Uterus (tissue), 3 donors: ENCODE measurements at regions not wholly inside any gene's neighbourhood (a gene's known extent, or its start where the extent isn't known, plus 50 kb on each side); places are given as distances from the start of the nearest gene placed in this dataset.

Experiments
- DNase-seq, 2 donors: peaks; one replicate each; pipeline ENCODE4 v3.0.0-alpha.2; 2019 to 2020
- H3K27ac ChIP-seq, 2 donors: fragments of 200-600 bp; sonication (generic); 1 replicate in 1 of 2; 2 replicates in 1 of 2; pipeline ENCODE4 v1.5.1; 2016 to 2018
- H3K27me3 ChIP-seq, 2 donors: fragments of 200-600 bp; sonication (generic); one replicate each; pipeline ENCODE4 v1.5.1; 2018 to 2019; ENCODE audit warnings: control low read depth in 1 of 2
- H3K36me3 ChIP-seq, 2 donors: fragments of 200-600 bp; sonication (generic); one replicate each; pipeline ENCODE4 v1.5.1; 2019; ENCODE audit warnings: control low read depth in 1 of 2
- H3K4me1 ChIP-seq, 2 donors: fragments of 200-600 bp; sonication (generic); one replicate each; pipeline ENCODE4 v1.5.1; 2018 to 2019; ENCODE audit warnings: control low read depth in 1 of 2
- H3K4me3 ChIP-seq, 2 donors: fragments of 200-600 bp; sonication (generic); 1 replicate in 1 of 2; 2 replicates in 1 of 2; pipeline ENCODE4 v1.5.1; 2018 to 2019; ENCODE audit warnings: mild to moderate bottlenecking in 1 of 2
- H3K9me3 ChIP-seq, 2 donors: fragments of 200-600 bp; sonication (generic); one replicate each; pipeline ENCODE4 v1.5.1; 2019; ENCODE audit warnings: control low read depth in 1 of 2
- POLR2A ChIP-seq, 2 donors: fragments of 450-650 bp; IDR thresholded peaks; one replicate each; pipeline ENCODE4 v1.6.1; 2016; ENCODE audit warnings: antibody characterized with exemption in 2 of 2, mild to moderate bottlenecking in 1 of 2, moderate library complexity in 1 of 2
- intact Hi-C: fragments of 100-400 bp; cut with DNase I; formaldehyde crosslinking; loops from one replicate; pipeline ENCODE4 v1.15.1; 2023; ENCODE audit warnings: low total_unique reads
- TF ChIP-seq, protein P1 (sequence below), 4 experiments: fragments of 200-600 bp in 2 of 4; fragments of 450-650 bp in 2 of 4; sonication (generic) in 2 of 4; IDR thresholded peaks; one replicate each; pipeline ENCODE4 v1.5.1; 2016 to 2019; ENCODE audit warnings: antibody characterized with exemption in 4 of 4, mild to moderate bottlenecking in 2 of 4, moderate library complexity in 1 of 4
- donor health status: DM: yes; HTN: yes; CAD: no.

DNA sequence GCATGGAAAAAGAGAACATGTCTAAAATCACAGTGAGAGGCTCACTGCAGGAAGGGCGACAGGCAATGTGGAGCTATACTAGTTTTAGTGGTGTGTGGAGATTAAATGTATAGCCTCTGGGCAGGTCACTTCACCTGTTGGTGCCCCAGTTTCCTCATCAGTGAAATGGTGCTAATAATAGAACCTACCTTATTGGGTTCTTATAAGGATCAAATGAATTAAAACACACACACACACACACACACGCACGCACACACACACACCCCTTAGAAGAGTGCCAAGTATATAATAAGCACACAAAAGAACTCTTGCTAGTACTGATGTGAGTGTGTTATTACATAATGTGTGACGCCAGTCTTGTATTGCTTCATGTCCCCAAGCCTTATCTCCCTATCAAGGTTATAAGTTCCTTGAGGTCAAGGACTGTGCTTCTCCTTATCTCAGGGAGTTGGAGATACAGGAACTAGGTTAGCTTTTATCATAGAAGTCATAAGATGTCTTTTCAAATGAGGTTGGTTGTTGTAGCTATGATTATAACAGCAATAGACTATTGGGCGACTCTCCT is 98.0 kb upstream of the CXCR4 start:
- H3K36me3 ChIP-seq, result no peaks in the 10 kb centered on the region
- H3K4me3 ChIP-seq, result no peak overlapping the region
- DNase-seq, result no peak
- TF ChIP-seq POLR2A (IDR thresholded peaks at IDR 0.05), result no peak
- TF ChIP-seq, protein P1, sequence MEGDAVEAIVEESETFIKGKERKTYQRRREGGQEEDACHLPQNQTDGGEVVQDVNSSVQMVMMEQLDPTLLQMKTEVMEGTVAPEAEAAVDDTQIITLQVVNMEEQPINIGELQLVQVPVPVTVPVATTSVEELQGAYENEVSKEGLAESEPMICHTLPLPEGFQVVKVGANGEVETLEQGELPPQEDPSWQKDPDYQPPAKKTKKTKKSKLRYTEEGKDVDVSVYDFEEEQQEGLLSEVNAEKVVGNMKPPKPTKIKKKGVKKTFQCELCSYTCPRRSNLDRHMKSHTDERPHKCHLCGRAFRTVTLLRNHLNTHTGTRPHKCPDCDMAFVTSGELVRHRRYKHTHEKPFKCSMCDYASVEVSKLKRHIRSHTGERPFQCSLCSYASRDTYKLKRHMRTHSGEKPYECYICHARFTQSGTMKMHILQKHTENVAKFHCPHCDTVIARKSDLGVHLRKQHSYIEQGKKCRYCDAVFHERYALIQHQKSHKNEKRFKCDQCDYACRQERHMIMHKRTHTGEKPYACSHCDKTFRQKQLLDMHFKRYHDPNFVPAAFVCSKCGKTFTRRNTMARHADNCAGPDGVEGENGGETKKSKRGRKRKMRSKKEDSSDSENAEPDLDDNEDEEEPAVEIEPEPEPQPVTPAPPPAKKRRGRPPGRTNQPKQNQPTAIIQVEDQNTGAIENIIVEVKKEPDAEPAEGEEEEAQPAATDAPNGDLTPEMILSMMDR (IDR thresholded peaks at IDR 0.05), result no peak
- intact Hi-C loops, result no loop called here
- H3K9me3 ChIP-seq, result no peaks in the 10 kb centered on the region
- H3K27ac ChIP-seq, result no peak overlapping the region
- no peaks in the 10 kb centered on the region for H3K27me3 ChIP-seq
- H3K4me1 ChIP-seq, result no peaks in the 10 kb centered on the region

DNA sequence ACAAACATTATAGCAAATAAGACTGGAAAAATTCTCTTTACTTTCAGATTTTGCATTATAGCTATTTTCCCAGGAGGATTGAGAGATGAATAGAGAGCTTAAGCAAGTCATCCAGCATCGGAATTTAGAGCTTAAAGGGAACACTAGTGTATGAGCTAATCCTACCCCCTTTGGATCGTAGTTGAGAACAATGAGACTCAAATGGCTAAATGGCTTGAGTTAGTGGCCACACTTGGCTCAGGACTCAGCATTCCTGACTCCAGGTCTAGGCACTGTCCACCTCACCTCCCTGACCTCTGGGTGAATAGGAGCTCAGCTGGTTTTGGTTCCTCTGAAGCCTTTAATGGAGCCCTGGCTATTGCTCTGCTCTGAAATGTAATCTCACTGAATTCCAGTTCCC is 97.5 kb upstream of the CXCR4 start:
- no peak for TF ChIP-seq POLR2A (IDR thresholded peaks at IDR 0.05)
- TF ChIP-seq, protein P1 (IDR thresholded peaks at IDR 0.05), result no peak

DNA sequence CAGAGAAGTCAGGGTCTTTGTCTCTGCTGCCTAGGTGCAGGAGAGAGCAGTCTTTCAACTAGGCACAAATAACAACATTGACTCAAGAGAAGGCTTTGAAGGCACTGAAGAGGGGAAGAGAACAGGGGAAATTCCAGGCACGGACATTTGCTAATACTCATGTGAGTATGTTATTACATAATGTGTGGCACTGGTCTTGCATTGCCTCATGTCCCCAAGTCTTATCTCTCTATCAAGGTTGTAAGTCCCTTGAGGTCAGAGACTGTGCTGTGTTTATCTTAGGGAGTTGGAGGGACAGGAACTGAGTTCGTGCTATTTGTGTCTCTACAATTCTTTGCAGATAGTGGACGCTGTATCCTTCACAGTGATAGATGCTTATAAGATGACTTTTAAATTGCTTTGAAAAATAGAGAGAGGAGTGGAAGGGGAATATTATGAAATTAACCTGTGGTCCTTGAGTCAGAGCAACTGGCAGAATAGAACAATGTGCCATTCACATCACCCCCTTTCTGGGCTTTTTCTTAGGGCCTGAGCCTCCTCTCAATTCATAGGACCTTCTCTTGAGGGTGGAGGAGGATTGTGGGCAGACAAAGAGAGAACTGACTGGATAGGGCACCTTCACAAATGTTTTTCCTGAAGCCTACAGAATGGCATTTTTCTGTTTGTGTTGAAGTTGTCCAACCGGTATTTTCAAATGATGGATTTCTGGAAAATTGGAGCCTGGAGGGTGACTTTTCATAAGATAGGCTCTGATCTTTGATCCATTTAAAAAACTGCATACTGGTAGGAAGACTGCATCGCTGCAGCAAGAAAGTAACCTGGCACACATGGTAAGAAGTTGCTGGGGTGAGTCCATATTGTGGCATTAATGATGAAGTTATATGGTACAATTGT is 96.6 kb upstream of the CXCR4 start:
- H3K4me3 ChIP-seq, result no peak overlapping the region
- intact Hi-C loops, result no loop called here
- no peaks in the 10 kb centered on the region for H3K36me3 ChIP-seq
- no peak overlapping the region for H3K27ac ChIP-seq
- no peak for TF ChIP-seq POLR2A (IDR thresholded peaks at IDR 0.05)
- TF ChIP-seq, protein P1 (IDR thresholded peaks at IDR 0.05), result no peak
- H3K27me3 ChIP-seq, result no peaks in the 10 kb centered on the region
- H3K4me1 ChIP-seq, result no peaks in the 10 kb centered on the region
- no peak for DNase-seq
- H3K9me3 ChIP-seq, result no peaks in the 10 kb centered on the region

More for the DNA sequence above, 97.5 kb upstream of the CXCR4 start:
- Histone ChIP-seq H3K27ac (no peak overlapping the region), H3K36me3 (no peaks in the 10 kb centered on the region), H3K27me3 (no peaks in the 10 kb centered on the region), H3K4me1 (no peaks in the 10 kb centered on the region), H3K9me3 (no peaks in the 10 kb centered on the region), H3K4me3 (no peak overlapping the region)
- intact Hi-C loops, result no loop called here
- DNase-seq, result no peak

DNA sequence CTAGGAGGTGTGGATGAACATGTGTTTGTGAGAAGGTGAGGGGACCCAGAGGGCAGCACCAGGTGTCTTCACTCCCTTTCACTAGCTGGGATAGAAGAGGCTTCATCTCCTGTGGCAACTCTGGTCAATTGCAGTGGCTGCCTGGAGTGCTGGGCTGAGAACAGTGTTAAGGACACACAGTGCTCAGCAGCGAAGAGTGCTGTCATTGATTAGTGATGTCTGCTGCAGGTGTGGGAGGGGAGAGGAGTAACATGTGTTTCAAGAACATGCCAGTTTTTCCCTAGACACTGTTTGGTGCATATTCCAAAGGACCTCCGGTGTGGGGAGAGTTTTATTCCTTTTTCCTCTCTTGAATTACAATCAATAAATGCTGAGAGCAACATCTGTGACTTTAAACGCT is 95.9 kb upstream of the CXCR4 start:
- TF ChIP-seq, protein P1 (IDR thresholded peaks at IDR 0.05), result no peak
- TF ChIP-seq POLR2A (IDR thresholded peaks at IDR 0.05), result no peak
- intact Hi-C loops, result no loop called here
- no peak overlapping the region for H3K27ac ChIP-seq
- no peaks in the 10 kb centered on the region for H3K4me1 ChIP-seq
- H3K4me3 ChIP-seq, result no peak overlapping the region
- H3K9me3 ChIP-seq, result no peaks in the 10 kb centered on the region
- H3K36me3 ChIP-seq, result no peaks in the 10 kb centered on the region
- no peak for DNase-seq
- no peaks in the 10 kb centered on the region for H3K27me3 ChIP-seq
